ENCODE measurements at regions not wholly inside any gene's neighbourhood (a gene's known extent, or its start where the extent isn't known, plus 50 kb on each side); places are given as distances from the start of the nearest gene placed in this dataset.
"Not testable (repeated sequence)": the region's sequence is repeated elsewhere in the genome, so short reads cannot be mapped to it uniquely, and the experiment has no call there.

DNA sequence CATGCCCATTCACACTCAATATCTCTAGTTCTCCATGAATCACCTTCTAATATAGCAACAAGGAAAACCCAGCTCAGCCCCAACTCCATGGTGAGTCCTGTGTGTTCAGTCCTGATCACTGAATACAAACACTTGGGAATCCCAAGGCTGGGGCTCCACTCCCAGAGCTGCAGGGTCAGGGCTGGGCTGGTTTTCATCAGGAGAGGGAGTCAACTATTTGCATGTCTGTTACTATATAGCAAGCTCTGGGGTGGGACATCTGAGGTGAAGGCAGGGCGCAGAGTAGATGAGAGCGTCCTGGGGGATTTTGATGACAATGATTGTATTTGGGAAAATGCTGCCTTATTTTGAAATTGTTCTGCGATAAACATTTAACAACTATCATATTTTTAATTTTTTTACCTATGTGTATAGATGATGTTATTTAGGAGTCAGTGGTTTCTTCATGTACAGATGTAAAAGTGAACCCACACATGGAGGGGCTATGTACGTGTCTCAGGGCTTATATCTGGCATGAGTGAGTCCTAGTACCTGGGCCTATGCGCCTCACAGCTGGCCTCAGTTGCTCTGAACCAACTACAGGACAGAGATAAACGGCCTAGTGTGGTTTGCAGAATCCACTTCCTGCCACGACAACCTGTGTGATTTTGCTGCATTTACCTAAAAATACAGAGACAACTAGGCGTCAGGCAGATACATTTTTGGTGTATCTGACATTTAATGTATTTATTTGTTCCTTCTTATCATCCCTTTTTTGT lies 603.7 kb downstream of the TMEM121 start:
- not testable (repeated sequence) for TF ChIP-seq POLR2A, POLR2AphosphoS5 (IDR thresholded peaks at IDR 0.05; ENCODE audit: low read depth, low read length)
